Panc1 (cell line): ENCODE measurements at regions not wholly inside any gene's neighbourhood (a gene's known extent, or its start where the extent isn't known, plus 50 kb on each side); places are given as distances from the start of the nearest gene placed in this dataset.

Experiments
- ATAC-seq: fragments of 200-7000 bp; cut with Tn5 transposase; 2 replicates; pipeline ENCODE4 v1.9.1; 2020; ENCODE audit warnings: mild to moderate bottlenecking, moderate library complexity
- BruUV-seq: library from RNA; stranded (reverse); fragments of 400-500 nt; replicated peaks from 2 replicates; lab custom pipeline; 2021; lab: Mats Ljungman, UMichigan
- CTCF ChIA-PET: fragments of 300-600 bp; sonication (Branson Sonifier 250); formaldehyde crosslinking; loops from one replicate; lab custom pipeline; 2022; ENCODE audit warnings: antibody characterized with exemption; lab: Charles Lee
- POLR2A ChIA-PET: fragments of 300-600 bp; sonication (Branson Sonifier 250); formaldehyde crosslinking; loops from one replicate; lab custom pipeline; 2022; ENCODE audit warnings: antibody characterized with exemption; lab: Charles Lee
- DNase-seq: peaks from one replicate; pipeline ENCODE4 v3.0.0-alpha.2; 2010; ENCODE audit warnings: low read depth, low spot score
- H3K27ac ChIP-seq: 2 replicates; pipeline ENCODE4 v1.5.1; 2011; ENCODE audit warnings: mild to moderate bottlenecking, low read length, inconsistent platforms
- H3K27me3 ChIP-seq: fragments of 200-500 bp; sonication (Bioruptor generic); 2 replicates; pipeline ENCODE4 v1.6.0; 2014; ENCODE audit warnings: low read length, inconsistent platforms; ENCODE audit not compliant: control insufficient read depth, insufficient read depth
- H3K36me3 ChIP-seq: fragments of 200-500 bp; sonication (Bioruptor generic); 2 replicates; pipeline ENCODE4 v1.5.1; 2014; ENCODE audit warnings: inconsistent platforms, mild to moderate bottlenecking, low read length, moderate library complexity; ENCODE audit not compliant: control insufficient read depth, insufficient read depth
- H3K4me1 ChIP-seq: 2 replicates; pipeline ENCODE4 v1.5.1; 2011; ENCODE audit warnings: inconsistent platforms, mild to moderate bottlenecking, low read length, moderate library complexity; ENCODE audit not compliant: control insufficient read depth, insufficient read depth
- H3K4me3 ChIP-seq, 2 experiments: 2 replicates each; pipeline ENCODE4 v1.5.1; 2011 to 2012; ENCODE audit warnings: low read depth in 2 of 2, low read length in 2 of 2, mild to moderate bottlenecking in 2 of 2, inconsistent platforms in 1 of 2, moderate library complexity in 1 of 2
- H3K9me3 ChIP-seq: fragments of 200-500 bp; sonication (Bioruptor generic); 2 replicates; pipeline ENCODE4 v1.5.1; 2014; ENCODE audit warnings: low read depth, mild to moderate bottlenecking, inconsistent platforms, low read length, moderate library complexity; ENCODE audit not compliant: control insufficient read depth, insufficient read depth
- POLR2AphosphoS5 ChIP-seq: IDR thresholded peaks from 2 replicates; pipeline ENCODE4 v1.6.1; 2012; ENCODE audit warnings: mild to moderate bottlenecking, low read depth, low read length, moderate library complexity
- SIN3A ChIP-seq: IDR thresholded peaks from 2 replicates; pipeline ENCODE4 v1.6.1; 2012; ENCODE audit warnings: low read depth, mild to moderate bottlenecking, low read length, moderate library complexity, borderline replicate concordance; ENCODE audit not compliant: insufficient read depth
- TCF7L2 ChIP-seq: IDR thresholded peaks from 2 replicates; pipeline ENCODE4 v1.6.1; 2011; ENCODE audit warnings: mild to moderate bottlenecking, low read depth, low read length, inconsistent platforms
- in situ Hi-C: cut with HindIII; loops from 2 replicates; pipeline ENCODE4 v1.10.0; 2016; ENCODE audit warnings: low sequenced_read_pairs, low pct_unique_long_range_greater_than_20kb
- intact Hi-C: fragments of 100-400 bp; cut with micrococcal nuclease; formaldehyde crosslinking; loops from one replicate; pipeline ENCODE4 v1.10.0; 2022; ENCODE audit not compliant: unreplicated experiment
- TF ChIP-seq, protein P1 (sequence below): fragments of 450-650 bp; IDR thresholded peaks from 2 replicates; pipeline ENCODE4 v1.5.1; 2017; ENCODE audit warnings: mild to moderate bottlenecking
- TF ChIP-seq, protein P2 (sequence below), 2 experiments: IDR thresholded peaks; 2 replicates each; pipeline ENCODE4 v1.6.1; 2011 to 2012; ENCODE audit warnings: low read depth in 2 of 2, control low read depth in 1 of 2, low read length in 1 of 2, mild to moderate bottlenecking in 1 of 2, moderate library complexity in 1 of 2; ENCODE audit not compliant: insufficient read depth in 1 of 2

- no peaks in the 10 kb centered on the region for H3K4me1 ChIP-seq
- no peaks in the 10 kb centered on the region for H3K27me3 ChIP-seq
- in situ Hi-C loops = no loop called here
- no peak overlapping the region for H3K27ac ChIP-seq
- intact Hi-C loops = no loop called here
- ChIA-PET CTCF (no interaction called here), POLR2A (no interaction called here)
- DNase-seq = no peak
- H3K4me3 ChIP-seq = no peak overlapping the region
- no peaks in the 10 kb centered on the region for H3K36me3 ChIP-seq
- no peaks in the 10 kb centered on the region for H3K9me3 ChIP-seq
- ATAC-seq = no peak
- TF ChIP-seq POLR2AphosphoS5 (no peak), SIN3A (no peak)
- TF ChIP-seq, protein P1, sequence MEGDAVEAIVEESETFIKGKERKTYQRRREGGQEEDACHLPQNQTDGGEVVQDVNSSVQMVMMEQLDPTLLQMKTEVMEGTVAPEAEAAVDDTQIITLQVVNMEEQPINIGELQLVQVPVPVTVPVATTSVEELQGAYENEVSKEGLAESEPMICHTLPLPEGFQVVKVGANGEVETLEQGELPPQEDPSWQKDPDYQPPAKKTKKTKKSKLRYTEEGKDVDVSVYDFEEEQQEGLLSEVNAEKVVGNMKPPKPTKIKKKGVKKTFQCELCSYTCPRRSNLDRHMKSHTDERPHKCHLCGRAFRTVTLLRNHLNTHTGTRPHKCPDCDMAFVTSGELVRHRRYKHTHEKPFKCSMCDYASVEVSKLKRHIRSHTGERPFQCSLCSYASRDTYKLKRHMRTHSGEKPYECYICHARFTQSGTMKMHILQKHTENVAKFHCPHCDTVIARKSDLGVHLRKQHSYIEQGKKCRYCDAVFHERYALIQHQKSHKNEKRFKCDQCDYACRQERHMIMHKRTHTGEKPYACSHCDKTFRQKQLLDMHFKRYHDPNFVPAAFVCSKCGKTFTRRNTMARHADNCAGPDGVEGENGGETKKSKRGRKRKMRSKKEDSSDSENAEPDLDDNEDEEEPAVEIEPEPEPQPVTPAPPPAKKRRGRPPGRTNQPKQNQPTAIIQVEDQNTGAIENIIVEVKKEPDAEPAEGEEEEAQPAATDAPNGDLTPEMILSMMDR = no peak
- BruUV-seq = no TSS peak
Observed at GRCh38 chr3:82495655-82496054, 734.2 kb upstream of the GBE1 start.

- POLR2A ChIA-PET = no interaction called here
- CTCF ChIA-PET = no interaction called here
- Histone ChIP-seq H3K4me3 (no peak overlapping the region), H3K27ac (no peak overlapping the region), H3K36me3 (no peaks in the 10 kb centered on the region), H3K27me3 (no peaks in the 10 kb centered on the region), H3K4me1 (no peaks in the 10 kb centered on the region), H3K9me3 (no peaks in the 10 kb centered on the region)
- no TSS peak for BruUV-seq
- in situ Hi-C loops (no loop called here), intact Hi-C loops (no loop called here)
- TF ChIP-seq SIN3A (no peak), POLR2AphosphoS5 (no peak), TCF7L2 (no peak)
- TF ChIP-seq, protein P2, sequence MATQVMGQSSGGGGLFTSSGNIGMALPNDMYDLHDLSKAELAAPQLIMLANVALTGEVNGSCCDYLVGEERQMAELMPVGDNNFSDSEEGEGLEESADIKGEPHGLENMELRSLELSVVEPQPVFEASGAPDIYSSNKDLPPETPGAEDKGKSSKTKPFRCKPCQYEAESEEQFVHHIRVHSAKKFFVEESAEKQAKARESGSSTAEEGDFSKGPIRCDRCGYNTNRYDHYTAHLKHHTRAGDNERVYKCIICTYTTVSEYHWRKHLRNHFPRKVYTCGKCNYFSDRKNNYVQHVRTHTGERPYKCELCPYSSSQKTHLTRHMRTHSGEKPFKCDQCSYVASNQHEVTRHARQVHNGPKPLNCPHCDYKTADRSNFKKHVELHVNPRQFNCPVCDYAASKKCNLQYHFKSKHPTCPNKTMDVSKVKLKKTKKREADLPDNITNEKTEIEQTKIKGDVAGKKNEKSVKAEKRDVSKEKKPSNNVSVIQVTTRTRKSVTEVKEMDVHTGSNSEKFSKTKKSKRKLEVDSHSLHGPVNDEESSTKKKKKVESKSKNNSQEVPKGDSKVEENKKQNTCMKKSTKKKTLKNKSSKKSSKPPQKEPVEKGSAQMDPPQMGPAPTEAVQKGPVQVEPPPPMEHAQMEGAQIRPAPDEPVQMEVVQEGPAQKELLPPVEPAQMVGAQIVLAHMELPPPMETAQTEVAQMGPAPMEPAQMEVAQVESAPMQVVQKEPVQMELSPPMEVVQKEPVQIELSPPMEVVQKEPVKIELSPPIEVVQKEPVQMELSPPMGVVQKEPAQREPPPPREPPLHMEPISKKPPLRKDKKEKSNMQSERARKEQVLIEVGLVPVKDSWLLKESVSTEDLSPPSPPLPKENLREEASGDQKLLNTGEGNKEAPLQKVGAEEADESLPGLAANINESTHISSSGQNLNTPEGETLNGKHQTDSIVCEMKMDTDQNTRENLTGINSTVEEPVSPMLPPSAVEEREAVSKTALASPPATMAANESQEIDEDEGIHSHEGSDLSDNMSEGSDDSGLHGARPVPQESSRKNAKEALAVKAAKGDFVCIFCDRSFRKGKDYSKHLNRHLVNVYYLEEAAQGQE (IDR thresholded peaks at IDR 0.05; ENCODE audit: insufficient read depth in 1 of 2, low read depth in 2 of 2, low read length in 1 of 2) = no peak
- TF ChIP-seq, protein P1 = no peak
- DNase-seq = no peak
- ATAC-seq = no peak
Observed at GRCh38 chr3:82494977-82495489, 733.6 kb upstream of the GBE1 start.
